Ishikawa (cell line): ENCODE measurements at regions not wholly inside any gene's neighbourhood (a gene's known extent, or its start where the extent isn't known, plus 50 kb on each side); places are given as distances from the start of the nearest gene placed in this dataset.

Experiments used
- CEBPB ChIP-seq: IDR thresholded peaks from 2 replicates; pipeline ENCODE4 v1.6.1; 2012
- CREB1 ChIP-seq: IDR thresholded peaks from 2 replicates; pipeline ENCODE4 v1.6.1; 2012; ENCODE audit warnings: low read depth
- EGR1 ChIP-seq: IDR thresholded peaks from 2 replicates; pipeline ENCODE4 v1.6.1; 2012
- EP300 ChIP-seq: IDR thresholded peaks from 2 replicates; pipeline ENCODE4 v1.6.1; 2012; ENCODE audit warnings: borderline replicate concordance
- FOXM1 ChIP-seq: IDR thresholded peaks from 2 replicates; pipeline ENCODE4 v1.6.1; 2012; ENCODE audit warnings: low read depth, borderline replicate concordance
- NFIC ChIP-seq: IDR thresholded peaks from 2 replicates; pipeline ENCODE4 v1.6.1; 2012
- RAD21 ChIP-seq: IDR thresholded peaks from 2 replicates; pipeline ENCODE4 v1.6.1; 2012; ENCODE audit warnings: low read depth
- TAF1 ChIP-seq: IDR thresholded peaks from 2 replicates; pipeline ENCODE4 v1.6.1; 2012; ENCODE audit warnings: low read depth, mild to moderate bottlenecking
- YY1 ChIP-seq: IDR thresholded peaks from 2 replicates; pipeline ENCODE4 v1.6.1; 2012; ENCODE audit warnings: low read depth
- TF ChIP-seq, protein P1 (sequence below): IDR thresholded peaks from 2 replicates; pipeline ENCODE4 v1.6.1; 2012
- TF ChIP-seq, protein P2 (sequence below): IDR thresholded peaks from 2 replicates; pipeline ENCODE4 v1.6.1; 2012; ENCODE audit warnings: low read depth, mild to moderate bottlenecking

DNA sequence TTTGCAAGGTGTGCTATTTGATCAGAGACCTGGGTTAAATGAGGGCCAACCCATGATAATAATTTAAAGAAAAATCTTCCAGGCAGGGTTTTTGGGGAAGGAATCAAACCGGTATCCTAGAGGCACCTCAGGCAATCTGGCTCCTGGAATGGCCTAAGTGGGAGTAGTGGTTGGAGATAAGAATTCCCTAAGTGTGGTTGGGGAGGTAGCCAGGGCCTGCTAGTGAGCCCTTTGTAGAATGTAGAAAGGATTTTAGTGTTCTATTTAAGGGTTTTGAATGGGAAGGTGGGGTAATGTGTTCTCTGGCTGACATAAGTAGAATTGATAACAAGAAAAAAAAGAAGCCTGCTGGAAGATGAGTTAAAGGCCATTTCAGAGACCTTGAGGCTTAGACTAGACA is 422.2 kb downstream of the XIRP2 start:
- TF ChIP-seq, protein P1, sequence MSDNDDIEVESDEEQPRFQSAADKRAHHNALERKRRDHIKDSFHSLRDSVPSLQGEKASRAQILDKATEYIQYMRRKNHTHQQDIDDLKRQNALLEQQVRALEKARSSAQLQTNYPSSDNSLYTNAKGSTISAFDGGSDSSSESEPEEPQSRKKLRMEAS: no peak
- TF ChIP-seq, protein P2, sequence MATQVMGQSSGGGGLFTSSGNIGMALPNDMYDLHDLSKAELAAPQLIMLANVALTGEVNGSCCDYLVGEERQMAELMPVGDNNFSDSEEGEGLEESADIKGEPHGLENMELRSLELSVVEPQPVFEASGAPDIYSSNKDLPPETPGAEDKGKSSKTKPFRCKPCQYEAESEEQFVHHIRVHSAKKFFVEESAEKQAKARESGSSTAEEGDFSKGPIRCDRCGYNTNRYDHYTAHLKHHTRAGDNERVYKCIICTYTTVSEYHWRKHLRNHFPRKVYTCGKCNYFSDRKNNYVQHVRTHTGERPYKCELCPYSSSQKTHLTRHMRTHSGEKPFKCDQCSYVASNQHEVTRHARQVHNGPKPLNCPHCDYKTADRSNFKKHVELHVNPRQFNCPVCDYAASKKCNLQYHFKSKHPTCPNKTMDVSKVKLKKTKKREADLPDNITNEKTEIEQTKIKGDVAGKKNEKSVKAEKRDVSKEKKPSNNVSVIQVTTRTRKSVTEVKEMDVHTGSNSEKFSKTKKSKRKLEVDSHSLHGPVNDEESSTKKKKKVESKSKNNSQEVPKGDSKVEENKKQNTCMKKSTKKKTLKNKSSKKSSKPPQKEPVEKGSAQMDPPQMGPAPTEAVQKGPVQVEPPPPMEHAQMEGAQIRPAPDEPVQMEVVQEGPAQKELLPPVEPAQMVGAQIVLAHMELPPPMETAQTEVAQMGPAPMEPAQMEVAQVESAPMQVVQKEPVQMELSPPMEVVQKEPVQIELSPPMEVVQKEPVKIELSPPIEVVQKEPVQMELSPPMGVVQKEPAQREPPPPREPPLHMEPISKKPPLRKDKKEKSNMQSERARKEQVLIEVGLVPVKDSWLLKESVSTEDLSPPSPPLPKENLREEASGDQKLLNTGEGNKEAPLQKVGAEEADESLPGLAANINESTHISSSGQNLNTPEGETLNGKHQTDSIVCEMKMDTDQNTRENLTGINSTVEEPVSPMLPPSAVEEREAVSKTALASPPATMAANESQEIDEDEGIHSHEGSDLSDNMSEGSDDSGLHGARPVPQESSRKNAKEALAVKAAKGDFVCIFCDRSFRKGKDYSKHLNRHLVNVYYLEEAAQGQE: no peak
- no peak for TF ChIP-seq CREB1
- TF ChIP-seq RAD21: no peak
- TF ChIP-seq EP300: no peak
- no peak for TF ChIP-seq YY1
- TF ChIP-seq CEBPB: no peak
- TF ChIP-seq FOXM1: no peak
- TF ChIP-seq NFIC: no peak
- TF ChIP-seq TAF1: no peak
- TF ChIP-seq EGR1: no peak
